GM23338 (cell line): ENCODE measurements at regions not wholly inside any gene's neighbourhood (a gene's known extent, or its start where the extent isn't known, plus 50 kb on each side); places are given as distances from the start of the nearest gene placed in this dataset.

Experiments used
- ATAC-seq: fragments of 200-7000 bp; cut with Tn5 transposase; 3 replicates; pipeline ENCODE4 v1.9.1; 2020
- DNase-seq: peaks from one replicate; pipeline ENCODE4 v3.0.0-alpha.2; 2015; ENCODE audit warnings: low spot score
- H2AFZ ChIP-seq: fragments of 200-600 bp; sonication (generic); 2 replicates; pipeline ENCODE4 v1.8.0; 2016; ENCODE audit warnings: antibody characterized with exemption, mild to moderate bottlenecking, moderate library complexity
- H3F3A ChIP-seq: fragments of 200-600 bp; sonication (generic); replicated peaks from 2 replicates; pipeline ENCODE4 v1.8.0; 2017; ENCODE audit warnings: antibody characterized with exemption, mixed run types, low read depth
- H3K27ac ChIP-seq: fragments of 200-600 bp; sonication (generic); 2 replicates; pipeline ENCODE4 v1.6.1; 2016; ENCODE audit warnings: low read depth
- H3K27me3 ChIP-seq: fragments of 200-600 bp; sonication (generic); 2 replicates; pipeline ENCODE4 v1.8.0; 2016; ENCODE audit warnings: mild to moderate bottlenecking, mixed run types, moderate library complexity; ENCODE audit not compliant: insufficient read depth
- H3K36me3 ChIP-seq: fragments of 200-600 bp; sonication (generic); 2 replicates; pipeline ENCODE4 v1.8.0; 2016; ENCODE audit warnings: mild to moderate bottlenecking; ENCODE audit not compliant: insufficient read depth
- H3K4me1 ChIP-seq: fragments of 200-600 bp; sonication (generic); 2 replicates; pipeline ENCODE4 v1.8.0; 2016; ENCODE audit warnings: mild to moderate bottlenecking, moderate library complexity; ENCODE audit not compliant: insufficient read depth
- H3K4me2 ChIP-seq: fragments of 200-600 bp; sonication (generic); 2 replicates; pipeline ENCODE4 v1.7.1; 2017; ENCODE audit warnings: mixed run types
- H3K4me3 ChIP-seq: fragments of 200-600 bp; sonication (generic); 2 replicates; pipeline ENCODE4 v1.6.1; 2016; ENCODE audit warnings: mixed run types
- H3K79me2 ChIP-seq: fragments of 200-600 bp; sonication (generic); replicated peaks from 2 replicates; pipeline ENCODE4 v1.8.0; 2017; ENCODE audit warnings: mild to moderate bottlenecking; ENCODE audit not compliant: insufficient read depth
- H3K9me2 ChIP-seq: fragments of 200-600 bp; sonication (generic); 2 replicates; pipeline ENCODE4 v1.8.0; 2017; ENCODE audit not compliant: insufficient read depth
- H4K20me1 ChIP-seq: fragments of 200-600 bp; sonication (generic); replicated peaks from 2 replicates; pipeline ENCODE4 v1.8.0; 2017; ENCODE audit warnings: mild to moderate bottlenecking; ENCODE audit not compliant: insufficient read depth
- H3K27ac Mint-ChIP-seq: 2 replicates; pipeline ENCODE4 v1.8.0; 2020; ENCODE audit warnings: inconsistent platforms, mild to moderate bottlenecking, moderate library complexity, mixed read lengths
- H3K27me3 Mint-ChIP-seq: 3 replicates; pipeline ENCODE4 v1.8.0; 2022; ENCODE audit warnings: low read depth, mild to moderate bottlenecking, moderate library complexity, mixed read lengths, inconsistent platforms; ENCODE audit not compliant: insufficient read depth, poor library complexity
- H3K36me3 Mint-ChIP-seq: 3 replicates; pipeline ENCODE4 v1.8.0; 2021; ENCODE audit warnings: low read depth, mild to moderate bottlenecking, inconsistent platforms, moderate library complexity, mixed read lengths
- H3K4me1 Mint-ChIP-seq: 3 replicates; pipeline ENCODE4 v1.8.0; 2020; ENCODE audit warnings: mild to moderate bottlenecking, inconsistent platforms, mixed read lengths
- H3K4me3 Mint-ChIP-seq: 3 replicates; pipeline ENCODE4 v1.8.0; 2021; ENCODE audit warnings: moderate library complexity, mild to moderate bottlenecking, inconsistent platforms, mixed read lengths
- H3K9me3 Mint-ChIP-seq: 3 replicates; pipeline ENCODE4 v1.8.0; 2020; ENCODE audit warnings: moderate library complexity, mild to moderate bottlenecking, inconsistent platforms, mixed read lengths
- CREB1 ChIP-seq: fragments of 250-450 bp; sonication (Bioruptor Pico); IDR thresholded peaks from 2 replicates; pipeline ENCODE4 v1.5.0; 2020; ENCODE audit warnings: low read depth, mild to moderate bottlenecking, moderate library complexity
- CTCF ChIP-seq, 2 experiments: fragments of 200-600 bp in 1 of 2; sonication (generic) in 1 of 2; conservative IDR thresholded peaks; 2 replicates each; pipeline versions ENCODE4 v1.5.1 to v1.6.1; 2016 to 2017; ENCODE audit warnings: antibody characterized with exemption in 2 of 2, low read depth in 2 of 2, mild to moderate bottlenecking in 2 of 2, moderate library complexity in 1 of 2
- ETS1 ChIP-seq: IDR thresholded peaks from 2 replicates; pipeline ENCODE4 v1.6.1; 2016; ENCODE audit warnings: antibody characterized with exemption
- EZH2 ChIP-seq: fragments of 200-600 bp; sonication (generic); IDR thresholded peaks from one replicate; pipeline ENCODE4 v1.8.0; 2017; ENCODE audit warnings: antibody characterized with exemption, mild to moderate bottlenecking, low read depth; ENCODE audit not compliant: unreplicated experiment
- EZH2phosphoT487 ChIP-seq: fragments of 200-600 bp; sonication (generic); IDR thresholded peaks from one replicate; pipeline ENCODE4 v1.8.1; 2018; ENCODE audit warnings: antibody characterized with exemption; ENCODE audit not compliant: unreplicated experiment
- JUNB ChIP-seq: IDR thresholded peaks from one replicate; pipeline ENCODE4 v1.6.1; 2016; ENCODE audit warnings: antibody characterized with exemption; ENCODE audit not compliant: unreplicated experiment
- NANOG ChIP-seq: IDR thresholded peaks from 2 replicates; pipeline ENCODE4 v1.6.1; 2016; ENCODE audit warnings: antibody characterized with exemption, borderline replicate concordance
- POLR2AphosphoS5 ChIP-seq: IDR thresholded peaks from 2 replicates; pipeline ENCODE4 v1.6.1; 2016; ENCODE audit warnings: antibody characterized with exemption, low read depth
- STAT1 ChIP-seq: IDR thresholded peaks from one replicate; pipeline ENCODE4 v1.6.1; 2016; ENCODE audit warnings: antibody characterized with exemption; ENCODE audit not compliant: unreplicated experiment
- ZNF114 ChIP-seq: fragments of 250-450 bp; sonication (Bioruptor Pico); IDR thresholded peaks from 2 replicates; pipeline ENCODE4 v1.5.0; 2020; ENCODE audit warnings: mild to moderate bottlenecking, moderate library complexity
- ZNF331 ChIP-seq: fragments of 250-450 bp; sonication (Bioruptor Pico); IDR thresholded peaks from 2 replicates; pipeline ENCODE4 v1.5.0; 2020; ENCODE audit warnings: low read depth, mild to moderate bottlenecking, moderate library complexity
- ZNF462 ChIP-seq: fragments of 250-450 bp; sonication (Bioruptor Pico); IDR thresholded peaks from 2 replicates; pipeline ENCODE4 v1.5.0; 2020; ENCODE audit warnings: mild to moderate bottlenecking, moderate library complexity
- TF ChIP-seq, protein P1 (sequence below): IDR thresholded peaks from one replicate; pipeline ENCODE4 v1.6.1; 2018; ENCODE audit warnings: antibody characterized with exemption; ENCODE audit not compliant: unreplicated experiment

DNA sequence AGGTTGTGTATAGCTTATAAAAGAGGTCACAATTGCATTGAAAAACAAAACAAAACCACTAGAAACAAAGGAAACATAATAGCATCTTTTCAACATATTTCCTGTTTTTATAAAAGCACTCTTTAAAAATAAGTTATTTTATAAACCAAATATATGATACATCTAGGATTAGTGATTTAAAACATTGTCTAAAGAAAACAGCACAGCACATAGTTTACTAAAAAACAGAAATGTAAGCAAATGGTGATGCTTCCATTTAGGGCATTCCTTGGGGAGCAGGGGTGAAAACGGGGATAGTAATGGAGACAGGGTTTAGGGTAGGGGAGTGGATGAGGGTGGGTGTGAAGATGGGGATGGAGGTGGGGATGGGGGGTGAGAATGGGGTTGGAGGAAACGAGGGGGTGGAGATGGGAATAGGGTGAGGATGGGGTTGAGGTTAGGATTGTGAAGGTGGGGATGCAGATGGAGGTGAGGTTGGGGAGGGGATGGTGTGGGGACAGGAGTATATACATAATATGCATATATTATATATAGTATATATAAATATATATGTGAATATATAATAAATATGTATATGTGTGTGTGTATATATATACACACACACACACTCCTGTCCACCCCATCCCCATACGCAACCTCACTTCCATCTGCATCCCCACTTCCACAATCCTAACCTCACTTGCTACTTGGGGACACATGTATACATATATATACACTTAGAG is 1519.5 kb downstream of the CDH11 start:
- Mint-ChIP-seq H3K27ac (no peak overlapping the region), H3K4me1 (no peaks in the 10 kb centered on the region), H3K4me3 (no peak overlapping the region), H3K9me3 (no peaks in the 10 kb centered on the region; the same call in 2 of the 3 replicates), H3K27me3 (peaks cover 3% of the 10 kb centered on the region), H3K36me3 (no peaks in the 10 kb centered on the region)
- H4K20me1 ChIP-seq, result no peaks in the 10 kb centered on the region
- H2AFZ ChIP-seq, result no peak overlapping the region
- H3K27me3 ChIP-seq, result no peaks in the 10 kb centered on the region
- no peaks in the 10 kb centered on the region for H3K4me1 ChIP-seq
- H3K4me3 ChIP-seq, result no peak overlapping the region
- TF ChIP-seq STAT1 (no peak), JUNB (no peak), EZH2phosphoT487 (no peak), ETS1 (no peak), CREB1 (no peak), ZNF114 (no peak), ZNF462 (no peak), POLR2AphosphoS5 (no peak), EZH2 (no peak), CTCF (conservative IDR thresholded peaks at IDR 0.05; ENCODE audit: low read depth in 2 of 2) (no peak), ZNF331 (CRISPR knock-in tag) (no peak), NANOG (no peak)
- TF ChIP-seq, protein P1, sequence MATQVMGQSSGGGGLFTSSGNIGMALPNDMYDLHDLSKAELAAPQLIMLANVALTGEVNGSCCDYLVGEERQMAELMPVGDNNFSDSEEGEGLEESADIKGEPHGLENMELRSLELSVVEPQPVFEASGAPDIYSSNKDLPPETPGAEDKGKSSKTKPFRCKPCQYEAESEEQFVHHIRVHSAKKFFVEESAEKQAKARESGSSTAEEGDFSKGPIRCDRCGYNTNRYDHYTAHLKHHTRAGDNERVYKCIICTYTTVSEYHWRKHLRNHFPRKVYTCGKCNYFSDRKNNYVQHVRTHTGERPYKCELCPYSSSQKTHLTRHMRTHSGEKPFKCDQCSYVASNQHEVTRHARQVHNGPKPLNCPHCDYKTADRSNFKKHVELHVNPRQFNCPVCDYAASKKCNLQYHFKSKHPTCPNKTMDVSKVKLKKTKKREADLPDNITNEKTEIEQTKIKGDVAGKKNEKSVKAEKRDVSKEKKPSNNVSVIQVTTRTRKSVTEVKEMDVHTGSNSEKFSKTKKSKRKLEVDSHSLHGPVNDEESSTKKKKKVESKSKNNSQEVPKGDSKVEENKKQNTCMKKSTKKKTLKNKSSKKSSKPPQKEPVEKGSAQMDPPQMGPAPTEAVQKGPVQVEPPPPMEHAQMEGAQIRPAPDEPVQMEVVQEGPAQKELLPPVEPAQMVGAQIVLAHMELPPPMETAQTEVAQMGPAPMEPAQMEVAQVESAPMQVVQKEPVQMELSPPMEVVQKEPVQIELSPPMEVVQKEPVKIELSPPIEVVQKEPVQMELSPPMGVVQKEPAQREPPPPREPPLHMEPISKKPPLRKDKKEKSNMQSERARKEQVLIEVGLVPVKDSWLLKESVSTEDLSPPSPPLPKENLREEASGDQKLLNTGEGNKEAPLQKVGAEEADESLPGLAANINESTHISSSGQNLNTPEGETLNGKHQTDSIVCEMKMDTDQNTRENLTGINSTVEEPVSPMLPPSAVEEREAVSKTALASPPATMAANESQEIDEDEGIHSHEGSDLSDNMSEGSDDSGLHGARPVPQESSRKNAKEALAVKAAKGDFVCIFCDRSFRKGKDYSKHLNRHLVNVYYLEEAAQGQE, result no peak
- H3K4me2 ChIP-seq, result no peak overlapping the region
- H3K27ac ChIP-seq, result no peak overlapping the region
- H3K9me2 ChIP-seq, result no peaks in the 10 kb centered on the region
- H3K36me3 ChIP-seq, result no peaks in the 10 kb centered on the region
- ATAC-seq (no peak), DNase-seq (no peak)
- H3F3A ChIP-seq, result no peaks in the 10 kb centered on the region
- H3K79me2 ChIP-seq, result no peaks in the 10 kb centered on the region
